Activated CD4-positive, alpha-beta T cell treated with anti-CD3 and anti-CD28 coated beads, Interleukin-10, Interleukin-2, amounts not matched to agents 100 ng/mL and 50 ng/mL, durations not matched to agents 16 hours and 8 hours (primary cell): ENCODE measurements at regions not wholly inside any gene's neighbourhood (a gene's known extent, or its start where the extent isn't known, plus 50 kb on each side); places are given as distances from the start of the nearest gene placed in this dataset.
"Not testable (repeated sequence)": the region's sequence is repeated elsewhere in the genome, so short reads cannot be mapped to it uniquely, and the experiment has no call there.

Experiments
- DNase-seq: peaks from one replicate; pipeline ENCODE4 v3.0.0-alpha.2; 2020

DNA sequence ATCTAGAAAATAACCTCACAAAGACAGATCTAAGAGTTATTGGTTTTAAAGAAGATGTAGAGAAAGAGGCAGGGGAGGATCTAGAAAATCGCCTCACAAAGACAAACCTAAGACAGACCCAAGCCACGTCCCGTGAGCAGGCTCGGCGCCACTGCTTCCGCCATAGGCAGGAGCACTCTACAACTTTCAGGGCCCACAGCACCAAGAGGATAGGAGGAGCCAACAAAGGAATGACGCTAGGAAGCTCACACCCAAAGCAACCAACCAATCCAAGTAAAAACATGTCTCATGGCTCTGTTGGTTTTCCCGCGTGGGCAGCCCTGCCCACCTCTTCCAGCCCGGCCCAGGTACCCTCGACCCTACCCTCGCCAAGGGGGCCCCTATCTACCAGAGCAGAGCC is 4167.4 kb upstream of the OR11H1 start:
- DNase-seq, result no peak

DNA sequence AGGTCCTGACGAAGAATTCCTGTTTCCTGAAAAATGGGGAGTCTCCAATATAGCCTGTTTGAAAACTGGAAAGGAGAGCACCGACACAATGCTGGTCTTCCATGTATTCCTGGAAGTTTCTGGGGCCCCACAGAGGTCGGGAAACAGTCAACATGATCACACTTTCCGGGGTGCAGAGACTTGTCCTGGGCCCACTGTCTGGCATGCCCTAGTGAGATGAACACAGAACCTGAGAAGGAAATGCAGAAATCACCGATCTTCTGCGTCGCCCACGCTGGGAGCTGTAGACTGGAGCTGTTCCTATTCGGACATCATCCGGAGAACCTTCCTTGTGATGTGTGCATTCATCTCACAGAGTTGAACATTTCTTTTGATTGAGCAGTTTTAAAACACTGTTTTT is 4166.5 kb upstream of the OR11H1 start:
- DNase-seq, result not testable (repeated sequence)

DNA sequence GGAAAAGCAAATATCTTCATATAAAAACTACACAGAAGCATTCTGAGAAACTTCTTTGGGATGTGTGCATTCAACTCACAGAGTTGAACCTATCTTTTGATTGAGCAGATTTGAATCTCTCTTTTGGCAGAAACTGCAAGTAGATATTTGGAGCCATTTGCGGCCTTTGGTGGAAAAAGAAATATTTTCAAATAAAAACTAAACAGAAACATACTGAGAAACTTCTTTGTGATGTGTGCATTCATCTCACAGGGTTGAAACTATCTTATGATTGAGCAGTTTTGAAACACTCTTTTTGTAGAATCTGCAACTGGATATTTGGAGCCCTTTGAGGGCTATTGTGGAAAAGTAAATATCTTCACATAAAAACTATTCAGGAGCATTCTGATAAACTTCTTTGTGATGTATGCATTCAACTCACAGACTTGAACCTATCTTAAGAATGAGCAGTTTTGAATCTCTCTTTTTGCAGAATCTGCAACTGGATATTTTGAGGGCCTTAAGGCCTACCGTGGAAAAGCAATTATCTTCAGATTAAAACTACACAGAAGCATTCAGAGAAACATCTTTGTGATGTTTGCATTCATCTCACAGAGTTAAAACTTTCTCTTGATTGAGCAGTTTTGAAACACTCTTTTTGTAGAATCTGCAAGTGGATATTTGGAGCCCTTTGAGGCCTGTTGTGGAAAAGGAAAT is 4158.2 kb upstream of the OR11H1 start:
- not testable (repeated sequence) for DNase-seq

DNA sequence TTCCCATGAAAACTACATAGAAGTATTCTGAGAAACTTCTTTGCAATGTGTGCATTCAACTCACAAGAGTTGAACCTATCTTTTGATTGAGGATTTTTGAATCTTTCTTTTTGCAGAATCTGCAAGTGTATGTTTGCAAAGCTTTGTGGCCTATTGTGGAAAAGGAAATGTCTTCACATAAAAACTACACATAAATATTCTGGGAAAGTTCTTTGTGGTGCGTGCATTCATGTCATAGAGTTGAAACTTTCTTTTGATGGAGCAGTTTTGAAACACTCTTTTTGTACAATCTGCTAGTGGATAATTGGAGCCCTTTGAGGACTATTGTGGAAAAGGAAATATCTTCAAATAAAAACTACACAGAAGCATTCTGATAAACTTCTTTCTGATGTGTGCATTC is 4157.7 kb upstream of the OR11H1 start:
- DNase-seq, result not testable (repeated sequence)
